HEK293 (cell line): ENCODE measurements at regions not wholly inside any gene's neighbourhood (a gene's known extent, or its start where the extent isn't known, plus 50 kb on each side); places are given as distances from the start of the nearest gene placed in this dataset.

Experiments
- CTCF ChIP-seq: fragments of 450-650 bp; formaldehyde crosslinking; IDR thresholded peaks from 2 replicates; pipeline ENCODE4 v1.5.1; 2016; ENCODE audit warnings: missing biosample characterization, missing genetic modification characterization
- GLI4 ChIP-seq: fragments of 450-650 bp; formaldehyde crosslinking; IDR thresholded peaks from 2 replicates; pipeline ENCODE4 v1.5.1; 2016; ENCODE audit warnings: missing biosample characterization, missing genetic modification characterization
- REST ChIP-seq: fragments of 450-650 bp; formaldehyde crosslinking; IDR thresholded peaks from 2 replicates; pipeline ENCODE4 v1.5.1; 2016; ENCODE audit warnings: missing biosample characterization, missing genetic modification characterization
- ZNF274 ChIP-seq, 2 experiments: fragments of 200-500 bp in 1 of 2; fragments of 450-650 bp in 1 of 2; sonication (Bioruptor generic) in 1 of 2; formaldehyde crosslinking in 1 of 2; IDR thresholded peaks; 2 replicates each; pipeline versions ENCODE4 v1.5.1 to v1.6.1; 2014 to 2016; ENCODE audit warnings: borderline replicate concordance in 1 of 2, inconsistent platforms in 1 of 2, low read length in 1 of 2, missing biosample characterization in 1 of 2, missing genetic modification characterization in 1 of 2

- TF ChIP-seq ZNF274 (IDR thresholded peaks at IDR 0.05; ENCODE audit: low read length): no peak
- TF ChIP-seq ZNF274 (tag by site-specific recombination; IDR thresholded peaks at IDR 0.05; ENCODE audit: borderline replicate concordance): no peak
- no peak for TF ChIP-seq GLI4 (tag by site-specific recombination)
- no peak for TF ChIP-seq CTCF
- TF ChIP-seq REST (tag by site-specific recombination): no peak
Observed at GRCh38 chr12:46664761-46665287, 161.0 kb downstream of the SLC38A4 start.
